DND-41 (cell line): ENCODE measurements at regions not wholly inside any gene's neighbourhood (a gene's known extent, or its start where the extent isn't known, plus 50 kb on each side); places are given as distances from the start of the nearest gene placed in this dataset.

Experiments
- ATAC-seq: fragments of 200-7000 bp; cut with Tn5 transposase; 3 replicates; pipeline ENCODE4 v1.9.1; 2021; ENCODE audit warnings: low read depth; ENCODE audit not compliant: insufficient read depth
- DNase-seq: peaks from one replicate; pipeline ENCODE4 v3.0.0-alpha.2; 2020
- H2AFZ ChIP-seq: 2 replicates; pipeline ENCODE4 v1.6.0; 2012; ENCODE audit warnings: low read depth, low read length
- H3K27ac ChIP-seq: 2 replicates; pipeline ENCODE4 v1.5.1; 2012; ENCODE audit warnings: low read length, inconsistent platforms
- H3K27me3 ChIP-seq: fragments of 200-600 bp; sonication (generic); 2 replicates; pipeline ENCODE4 v1.6.0; 2012; ENCODE audit warnings: low read length, mild to moderate bottlenecking, inconsistent platforms; ENCODE audit not compliant: insufficient read depth, poor library complexity
- H3K36me3 ChIP-seq: 2 replicates; pipeline ENCODE4 v1.5.1; 2012; ENCODE audit warnings: low read length, inconsistent platforms; ENCODE audit not compliant: insufficient read depth
- H3K4me1 ChIP-seq: 2 replicates; pipeline ENCODE4 v1.5.1; 2012; ENCODE audit warnings: mild to moderate bottlenecking, low read length; ENCODE audit not compliant: insufficient read depth
- H3K4me2 ChIP-seq: 2 replicates; pipeline ENCODE4 v1.6.0; 2012; ENCODE audit warnings: mild to moderate bottlenecking, moderate library complexity, low read length, inconsistent platforms; ENCODE audit not compliant: insufficient read depth
- H3K4me3 ChIP-seq, 2 experiments: fragments of 200-600 bp in 1 of 2; shearing (Covaris generic) in 1 of 2; 2 replicates each; pipeline ENCODE4 v1.5.1; 2012 to 2016; ENCODE audit warnings: inconsistent platforms in 2 of 2, low read length in 2 of 2, mild to moderate bottlenecking in 2 of 2, low read depth in 1 of 2, moderate library complexity in 1 of 2
- H3K79me2 ChIP-seq: 2 replicates; pipeline ENCODE4 v1.6.0; 2012; ENCODE audit warnings: low read length, inconsistent platforms; ENCODE audit not compliant: insufficient read depth
- H3K9ac ChIP-seq: 2 replicates; pipeline ENCODE4 v1.6.0; 2012; ENCODE audit warnings: low read depth, mild to moderate bottlenecking, inconsistent platforms, low read length, moderate library complexity
- H3K9me3 ChIP-seq: 2 replicates; pipeline ENCODE4 v1.5.1; 2012; ENCODE audit warnings: low read length, moderate library complexity, mild to moderate bottlenecking, inconsistent platforms; ENCODE audit not compliant: insufficient read depth, severe bottlenecking
- H4K20me1 ChIP-seq: 2 replicates; pipeline ENCODE4 v1.6.0; 2012; ENCODE audit warnings: low read length; ENCODE audit not compliant: insufficient read depth
- CTCF ChIP-seq: IDR thresholded peaks from 2 replicates; pipeline ENCODE4 v1.5.1; 2012; ENCODE audit warnings: borderline replicate concordance, low read length, moderate library complexity, mild to moderate bottlenecking; ENCODE audit not compliant: poor library complexity, severe bottlenecking; ENCODE audit errors: extremely low read depth
- EZH2 ChIP-seq: IDR thresholded peaks from 3 replicates; pipeline ENCODE4 v1.6.1; 2012; ENCODE audit warnings: borderline replicate concordance, low read depth, mild to moderate bottlenecking, moderate library complexity, low read length, inconsistent platforms; ENCODE audit not compliant: severe bottlenecking

- H3K79me2 ChIP-seq = no peaks in the 10 kb centered on the region
- H3K27me3 ChIP-seq = peaks cover 5% of the 10 kb centered on the region
- DNase-seq (no peak), ATAC-seq (no peak)
- no peak overlapping the region for H3K27ac ChIP-seq
- TF ChIP-seq EZH2 (no peak), CTCF (no peak)
- H4K20me1 ChIP-seq = no peaks in the 10 kb centered on the region
- no peak overlapping the region for H2AFZ ChIP-seq
- no peak overlapping the region for H3K4me2 ChIP-seq
- H3K4me1 ChIP-seq = no peaks in the 10 kb centered on the region
- no peaks in the 10 kb centered on the region for H3K36me3 ChIP-seq
- H3K9ac ChIP-seq = no peak overlapping the region
- H3K4me3 ChIP-seq = no peak overlapping the region
- H3K9me3 ChIP-seq = no peaks in the 10 kb centered on the region
Measured at GRCh38 chr9:117809751-117810150, 105.5 kb downstream of the TLR4 start.

- no peak for ATAC-seq
- Histone ChIP-seq H2AFZ (no peak overlapping the region), H4K20me1 (no peaks in the 10 kb centered on the region), H3K9me3 (no peaks in the 10 kb centered on the region), H3K4me2 (no peak overlapping the region), H3K79me2 (no peaks in the 10 kb centered on the region), H3K4me1 (no peaks in the 10 kb centered on the region), H3K27ac (no peak overlapping the region), H3K27me3 (peaks cover 10% of the 10 kb centered on the region), H3K36me3 (no peaks in the 10 kb centered on the region), H3K9ac (no peak overlapping the region), H3K4me3 (no peak overlapping the region)
- TF ChIP-seq EZH2 (no peak), CTCF (no peak)
- no peak for DNase-seq
Measured at GRCh38 chr9:117815315-117815714, 111.1 kb downstream of the TLR4 start.

DNA sequence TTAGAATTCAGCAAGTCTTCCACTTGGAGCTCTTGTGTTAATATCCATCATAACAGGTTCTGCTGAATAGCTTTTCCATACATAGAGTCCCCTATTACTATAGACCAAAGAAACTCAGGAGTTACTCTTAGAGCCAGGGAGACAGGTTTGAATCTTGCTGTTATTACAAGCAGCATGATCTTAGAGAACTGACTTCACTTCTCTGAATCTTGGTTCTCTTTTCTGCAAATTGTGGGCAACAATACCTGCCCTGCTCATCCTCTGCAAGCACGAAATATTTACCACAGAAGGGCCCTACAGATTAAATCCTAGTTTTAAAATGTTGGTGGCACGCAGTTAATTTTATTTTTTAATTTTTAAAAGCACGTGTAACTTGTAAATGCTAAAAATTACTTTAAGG lies 111.7 kb downstream of the TLR4 start:
- Histone ChIP-seq H3K9me3 (no peaks in the 10 kb centered on the region), H3K27me3 (peaks cover 10% of the 10 kb centered on the region), H2AFZ (no peak overlapping the region), H3K27ac (no peak overlapping the region), H3K9ac (no peak overlapping the region), H3K79me2 (no peaks in the 10 kb centered on the region), H3K36me3 (no peaks in the 10 kb centered on the region), H3K4me3 (no peak overlapping the region), H4K20me1 (no peaks in the 10 kb centered on the region), H3K4me1 (no peaks in the 10 kb centered on the region), H3K4me2 (no peak overlapping the region)
- ATAC-seq (no peak), DNase-seq (no peak)
- TF ChIP-seq EZH2 (no peak), CTCF (no peak)

DNA sequence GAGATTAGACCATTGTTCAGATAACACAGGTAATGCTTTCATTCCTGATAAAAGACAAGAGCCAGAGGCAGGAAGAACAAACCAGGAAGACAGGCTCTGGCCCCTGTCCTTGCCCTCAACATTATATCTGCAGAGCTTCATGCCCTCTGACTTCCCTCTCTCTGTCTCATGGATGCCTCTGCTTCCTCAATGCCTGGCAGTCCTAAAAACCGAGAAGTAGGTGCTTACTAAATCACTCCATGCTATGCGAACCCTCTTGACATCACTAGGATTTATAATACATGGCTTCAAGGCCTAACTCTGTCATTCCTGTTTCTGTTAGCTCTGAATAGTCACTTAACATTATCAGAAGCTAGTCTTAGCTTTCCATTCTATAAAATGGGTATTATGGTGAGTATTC lies 117.8 kb downstream of the TLR4 start:
- H3K27ac ChIP-seq = no peak overlapping the region
- no peak overlapping the region for H3K4me3 ChIP-seq
- DNase-seq = no peak
- peaks cover 5% of the 10 kb centered on the region; the same call in 1 of the 2 replicates for H3K4me1 ChIP-seq
- H2AFZ ChIP-seq = no peak overlapping the region
- no peaks in the 10 kb centered on the region for H3K79me2 ChIP-seq
- no peak for ATAC-seq
- H3K9me3 ChIP-seq = no peaks in the 10 kb centered on the region
- H3K36me3 ChIP-seq = no peaks in the 10 kb centered on the region
- H3K4me2 ChIP-seq = no peak overlapping the region
- TF ChIP-seq EZH2 (no peak), CTCF (no peak)
- no peaks in the 10 kb centered on the region for H4K20me1 ChIP-seq
- H3K9ac ChIP-seq = no peak overlapping the region
- H3K27me3 ChIP-seq = peaks cover 3% of the 10 kb centered on the region
